Activated CD4-positive, alpha-beta T cell treated with anti-CD3 and anti-CD28 coated beads, Interleukin-2, amount 10 ng/mL, durations not matched to agents 7 days and 5 days (primary cell): ENCODE measurements at regions not wholly inside any gene's neighbourhood (a gene's known extent, or its start where the extent isn't known, plus 50 kb on each side); places are given as distances from the start of the nearest gene placed in this dataset.

Experiments used
- CTCF ChIA-PET: fragments of 350-600 bp; sonication (Branson Sonifier 250); formaldehyde crosslinking; loops from one replicate; lab custom pipeline; 2021; ENCODE audit warnings: antibody characterized with exemption; lab: Charles Lee
- POLR2A ChIA-PET: fragments of 350-600 bp; sonication (Branson Sonifier 250); formaldehyde crosslinking; loops from one replicate; lab custom pipeline; 2021; ENCODE audit warnings: antibody characterized with exemption; lab: Charles Lee
- DNase-seq: peaks from one replicate; pipeline ENCODE4 v3.0.0-alpha.2; 2020
- H3K27ac Mint-ChIP-seq: one replicate; pipeline ENCODE4 v1.8.0; 2021; ENCODE audit warnings: mild to moderate bottlenecking, moderate library complexity, mixed read lengths
- H3K27me3 Mint-ChIP-seq: one replicate; pipeline ENCODE4 v1.8.0; 2021; ENCODE audit warnings: mixed read lengths
- H3K36me3 Mint-ChIP-seq: one replicate; pipeline ENCODE4 v1.8.0; 2021; ENCODE audit warnings: low read depth, mixed read lengths
- H3K4me1 Mint-ChIP-seq: one replicate; pipeline ENCODE4 v1.8.0; 2021; ENCODE audit warnings: mixed read lengths
- H3K4me3 Mint-ChIP-seq: one replicate; pipeline ENCODE4 v1.8.0; 2021; ENCODE audit warnings: mild to moderate bottlenecking, moderate library complexity, mixed read lengths
- H3K9me3 Mint-ChIP-seq: one replicate; pipeline ENCODE4 v1.8.0; 2021; ENCODE audit warnings: mixed read lengths

DNA sequence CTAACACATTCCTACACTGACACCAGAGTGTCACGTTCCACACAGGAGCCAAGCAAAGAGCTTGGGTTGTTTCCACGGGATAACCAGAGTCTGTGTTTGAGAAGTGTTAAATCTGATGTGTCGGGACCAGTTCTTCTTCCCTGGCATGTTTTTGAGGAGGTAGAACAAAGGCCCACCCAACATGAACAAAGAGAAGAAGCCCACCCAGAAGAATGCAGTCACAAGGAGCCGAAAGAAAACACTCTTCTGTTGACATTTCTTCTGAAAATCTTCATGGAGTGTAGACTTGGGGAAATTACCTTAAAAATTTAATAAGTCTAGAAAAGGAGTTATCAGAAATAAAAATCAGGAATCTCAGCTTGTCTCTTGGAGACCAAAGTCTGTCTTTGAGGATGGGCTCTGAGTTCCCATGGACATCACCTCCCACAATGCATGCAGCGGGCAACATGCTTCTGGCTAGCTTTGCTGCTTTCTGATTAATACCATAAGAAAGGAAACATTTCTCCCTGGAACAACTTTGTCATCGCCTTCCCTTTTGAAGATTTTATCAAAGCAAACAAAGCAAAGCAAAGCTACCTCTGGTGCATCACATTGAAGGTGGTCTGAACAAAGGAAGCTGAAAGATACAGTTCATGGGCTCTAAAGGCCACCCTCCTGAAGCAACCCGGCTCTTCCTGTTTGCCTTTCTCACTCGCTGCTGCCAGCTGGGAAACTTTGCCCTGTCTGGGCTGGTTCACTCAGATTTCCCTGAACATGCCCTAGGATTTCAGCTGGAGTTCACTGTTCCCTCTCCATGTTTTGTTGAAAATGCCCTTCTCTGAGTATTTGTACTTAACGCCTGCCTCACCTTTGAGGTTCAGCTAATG is 448.1 kb downstream of the KIF16B start:
- H3K9me3 Mint-ChIP-seq: peaks cover 4% of the 10 kb centered on the region
- ChIA-PET POLR2A (no interaction called here), CTCF (no interaction called here)
- H3K4me1 Mint-ChIP-seq: no peaks in the 10 kb centered on the region
- H3K27ac Mint-ChIP-seq: no peak overlapping the region
- H3K4me3 Mint-ChIP-seq: no peak overlapping the region
- no peaks in the 10 kb centered on the region for H3K36me3 Mint-ChIP-seq
- no peaks in the 10 kb centered on the region for H3K27me3 Mint-ChIP-seq
- no peak for DNase-seq

- H3K4me1 Mint-ChIP-seq: no peaks in the 10 kb centered on the region
- no peaks in the 10 kb centered on the region for H3K27me3 Mint-ChIP-seq
- POLR2A ChIA-PET: no interaction called here
- CTCF ChIA-PET: interaction anchor here (0.7 kb wide), 1 partner anchor 9 kb away, joined by 3 read pairs; no protein-coding TSS in a partner anchor
- no peak overlapping the region for H3K27ac Mint-ChIP-seq
- peaks cover 4% of the 10 kb centered on the region for H3K9me3 Mint-ChIP-seq
- DNase-seq: no peak
- no peaks in the 10 kb centered on the region for H3K36me3 Mint-ChIP-seq
- no peak overlapping the region for H3K4me3 Mint-ChIP-seq
Measured at GRCh38 chr20:16124491-16124890, 448.8 kb downstream of the KIF16B start.

DNA sequence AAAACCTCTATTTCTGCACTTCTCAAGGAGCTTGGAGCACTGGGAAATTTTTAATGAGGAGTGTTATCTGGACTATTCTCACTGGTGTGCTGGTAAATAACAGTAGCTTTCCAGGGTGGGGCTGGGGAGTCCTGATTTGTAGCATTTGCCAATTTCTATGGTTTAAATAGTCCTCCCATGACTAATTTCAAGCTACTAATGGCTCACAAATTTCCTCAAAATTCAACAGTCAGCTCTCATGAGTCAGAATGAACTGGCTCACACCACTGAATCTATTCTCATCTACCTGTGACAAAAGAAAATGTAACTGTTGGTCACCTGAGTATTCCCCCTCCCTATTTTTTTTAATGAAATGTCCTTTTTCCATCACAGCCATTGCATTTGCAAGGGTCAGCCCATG is 449.6 kb downstream of the KIF16B start:
- H3K4me1 Mint-ChIP-seq: no peaks in the 10 kb centered on the region
- peaks cover under 1% of the 10 kb centered on the region for H3K9me3 Mint-ChIP-seq

GRCh38 chr20:16119909-16120308 is 453.3 kb downstream of the KIF16B start:
- H3K9me3 Mint-ChIP-seq: no peaks in the 10 kb centered on the region
- POLR2A ChIA-PET: no interaction called here

More for the DNA sequence above, 449.6 kb downstream of the KIF16B start:
- Mint-ChIP-seq H3K36me3 (no peaks in the 10 kb centered on the region), H3K27me3 (no peaks in the 10 kb centered on the region), H3K27ac (no peak overlapping the region), H3K4me3 (no peak overlapping the region)
- ChIA-PET POLR2A (no interaction called here), CTCF (interaction anchor here (0.7 kb wide), 1 partner anchor 9 kb away, joined by 3 read pairs; no protein-coding TSS in a partner anchor)
- DNase-seq: no peak

GRCh38 chr20:16115911-16116552 is 457.2 kb downstream of the KIF16B start:
- DNase-seq: no peak
- Mint-ChIP-seq H3K9me3 (no peaks in the 10 kb centered on the region), H3K27me3 (no peaks in the 10 kb centered on the region), H3K4me1 (no peaks in the 10 kb centered on the region), H3K27ac (no peak overlapping the region), H3K36me3 (no peaks in the 10 kb centered on the region), H3K4me3 (no peak overlapping the region)
- ChIA-PET CTCF (no interaction called here), POLR2A (no interaction called here)

More at GRCh38 chr20:16119909-16120308, 453.3 kb downstream of the KIF16B start:
- H3K27me3 Mint-ChIP-seq: no peaks in the 10 kb centered on the region
- H3K36me3 Mint-ChIP-seq: no peaks in the 10 kb centered on the region
- no peak for DNase-seq
- H3K27ac Mint-ChIP-seq: no peak overlapping the region
- H3K4me3 Mint-ChIP-seq: no peak overlapping the region
- CTCF ChIA-PET: no interaction called here
- no peaks in the 10 kb centered on the region for H3K4me1 Mint-ChIP-seq

GRCh38 chr20:16113736-16114135 is 459.5 kb downstream of the KIF16B start:
- no peaks in the 10 kb centered on the region for H3K4me1 Mint-ChIP-seq

DNA sequence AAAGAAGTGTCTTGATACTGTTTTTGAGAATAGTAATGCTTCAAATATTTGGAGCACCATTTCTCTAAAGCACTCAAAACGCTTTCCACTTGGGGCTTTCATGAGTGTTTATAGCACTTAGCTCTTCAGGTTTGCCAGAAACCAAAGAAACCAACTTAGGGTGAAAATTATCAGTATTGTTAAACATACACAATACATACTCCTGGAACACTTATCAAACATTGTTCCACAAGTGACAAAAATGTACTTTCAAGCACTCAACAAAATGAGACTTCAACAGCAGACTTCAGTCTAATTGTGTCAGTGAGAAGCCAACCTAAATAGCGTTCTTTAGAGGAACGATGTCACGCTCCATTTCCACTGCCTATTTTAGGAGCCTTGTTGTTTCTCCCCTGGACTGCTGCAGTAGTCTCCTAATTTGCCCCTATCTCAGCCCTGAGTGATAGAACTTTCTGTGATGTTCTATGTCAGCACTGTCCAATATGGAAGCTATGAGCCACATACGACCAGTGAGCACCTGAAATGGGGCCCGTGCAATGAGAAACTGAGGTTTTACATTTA is 461.3 kb downstream of the KIF16B start:
- ChIA-PET CTCF (no interaction called here), POLR2A (no interaction called here)
- no peaks in the 10 kb centered on the region for H3K27me3 Mint-ChIP-seq
- no peak for DNase-seq
- H3K4me1 Mint-ChIP-seq: no peaks in the 10 kb centered on the region
- H3K36me3 Mint-ChIP-seq: no peaks in the 10 kb centered on the region
- H3K4me3 Mint-ChIP-seq: no peak overlapping the region
- H3K27ac Mint-ChIP-seq: no peak overlapping the region
- H3K9me3 Mint-ChIP-seq: no peaks in the 10 kb centered on the region

More at GRCh38 chr20:16113736-16114135, 459.5 kb downstream of the KIF16B start:
- Mint-ChIP-seq H3K4me3 (no peak overlapping the region), H3K27me3 (no peaks in the 10 kb centered on the region), H3K9me3 (no peaks in the 10 kb centered on the region), H3K27ac (no peak overlapping the region), H3K36me3 (no peaks in the 10 kb centered on the region)
- ChIA-PET CTCF (no interaction called here), POLR2A (no interaction called here)
- DNase-seq: no peak

DNA sequence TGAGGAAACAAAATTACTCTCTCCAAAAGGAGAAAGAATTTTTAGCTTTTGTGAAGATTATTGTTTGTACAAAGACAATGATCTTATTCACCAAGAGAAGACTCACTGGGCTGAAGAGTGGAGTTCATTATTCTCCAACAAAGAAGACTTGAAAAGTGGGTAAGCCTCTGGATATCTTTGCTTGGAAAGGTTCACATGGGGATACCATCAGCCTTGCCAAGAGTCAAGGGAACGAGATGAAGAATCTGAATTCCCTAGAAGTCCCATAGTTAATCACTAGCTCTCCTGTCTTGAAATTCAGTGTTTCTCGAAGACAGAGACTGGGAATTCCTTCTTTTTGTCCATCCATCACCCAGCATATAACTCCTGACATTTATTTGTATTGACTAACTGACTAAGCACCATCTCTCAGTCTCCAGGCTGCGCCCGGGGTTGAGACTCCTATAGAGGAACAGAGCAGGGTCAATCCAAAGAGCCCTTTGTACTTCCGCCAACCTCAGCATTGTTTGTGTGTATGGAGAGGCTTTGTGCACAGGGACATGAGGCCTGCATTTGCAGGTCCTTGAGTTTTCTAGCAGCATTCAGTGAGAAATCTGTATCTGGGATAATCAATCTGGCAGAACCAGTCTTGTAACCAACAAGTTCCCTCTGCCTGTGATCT is 461.9 kb downstream of the KIF16B start:
- Mint-ChIP-seq H3K36me3 (no peaks in the 10 kb centered on the region), H3K9me3 (peaks cover 4% of the 10 kb centered on the region), H3K27me3 (no peaks in the 10 kb centered on the region), H3K4me1 (no peaks in the 10 kb centered on the region), H3K27ac (no peak overlapping the region), H3K4me3 (no peak overlapping the region)
- DNase-seq: no peak
- ChIA-PET POLR2A (no interaction called here), CTCF (no interaction called here)

DNA sequence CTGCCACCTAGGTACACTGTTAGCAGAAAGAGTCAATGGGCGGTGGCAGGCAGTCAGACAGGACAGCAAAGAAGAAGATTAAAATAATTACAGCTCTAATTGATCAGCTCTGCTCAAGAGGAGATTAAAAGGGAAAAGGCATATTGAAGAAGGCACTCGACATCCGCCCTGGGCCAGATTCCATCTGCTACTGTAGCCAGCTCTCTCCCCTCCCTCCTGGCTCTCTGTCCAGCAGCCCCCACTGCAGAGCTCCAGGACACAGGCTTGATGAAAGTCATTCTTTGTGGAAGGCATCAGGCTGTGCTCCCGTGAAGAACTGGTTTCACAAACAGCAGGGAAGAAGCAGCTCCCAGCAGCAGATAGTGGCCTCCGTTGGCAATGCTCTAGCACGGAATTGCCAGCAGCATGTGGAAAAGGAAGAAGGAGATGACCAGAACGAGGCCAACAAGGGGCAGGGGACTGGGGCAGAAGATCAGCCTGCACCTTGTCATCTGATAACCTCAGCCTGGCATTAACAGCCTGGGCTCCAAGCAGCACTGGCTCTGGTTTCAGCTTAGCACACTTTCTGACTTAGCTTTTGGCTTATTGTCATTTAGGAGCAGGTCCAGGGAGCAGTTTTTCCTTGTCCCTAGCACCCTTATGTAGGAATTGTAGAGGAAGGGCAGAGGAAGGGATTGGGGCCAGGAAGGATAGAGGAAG is 465.9 kb downstream of the KIF16B start:
- H3K4me3 Mint-ChIP-seq: no peak overlapping the region
- POLR2A ChIA-PET: no interaction called here
- CTCF ChIA-PET: no interaction called here
- H3K36me3 Mint-ChIP-seq: no peaks in the 10 kb centered on the region
- no peak overlapping the region for H3K27ac Mint-ChIP-seq
- DNase-seq: no peak
- peaks cover 9% of the 10 kb centered on the region for H3K9me3 Mint-ChIP-seq
- no peaks in the 10 kb centered on the region for H3K4me1 Mint-ChIP-seq
- no peaks in the 10 kb centered on the region for H3K27me3 Mint-ChIP-seq

DNA sequence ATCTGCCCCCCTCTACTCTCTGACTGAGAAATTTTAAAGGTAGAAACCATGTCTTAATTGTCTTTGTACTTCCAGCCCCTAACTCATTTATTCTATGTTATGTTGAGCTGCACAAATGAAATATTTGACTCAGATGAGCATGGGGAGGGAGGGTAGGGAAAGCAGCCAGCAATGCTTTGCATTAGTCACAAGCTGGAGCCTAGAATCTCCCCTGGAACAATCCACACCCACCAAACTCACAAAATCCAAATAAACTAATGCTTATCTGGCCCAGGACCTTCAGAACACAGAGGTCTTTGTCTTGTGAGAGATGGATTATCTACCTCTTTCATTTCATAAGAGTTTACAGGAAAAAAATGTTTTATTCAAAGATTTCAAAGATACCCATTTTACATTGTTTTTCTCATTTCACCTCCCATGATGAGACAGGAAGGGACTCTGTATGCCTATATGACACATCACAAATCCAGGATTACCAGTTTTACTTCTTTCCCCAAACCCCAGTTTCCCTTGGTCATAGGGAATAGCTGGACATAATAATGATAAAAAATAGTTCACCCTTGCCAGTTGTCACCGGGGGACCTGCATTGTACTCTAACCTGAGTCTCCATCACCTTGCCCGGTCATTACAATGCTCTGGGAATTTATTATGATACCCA is 466.9 kb downstream of the KIF16B start:
- H3K4me3 Mint-ChIP-seq: no peak overlapping the region
- no peak for DNase-seq
- H3K27me3 Mint-ChIP-seq: no peaks in the 10 kb centered on the region
- H3K36me3 Mint-ChIP-seq: no peaks in the 10 kb centered on the region
- no peaks in the 10 kb centered on the region for H3K4me1 Mint-ChIP-seq
- CTCF ChIA-PET: no interaction called here
- H3K27ac Mint-ChIP-seq: no peak overlapping the region
- POLR2A ChIA-PET: no interaction called here
- peaks cover 9% of the 10 kb centered on the region for H3K9me3 Mint-ChIP-seq

DNA sequence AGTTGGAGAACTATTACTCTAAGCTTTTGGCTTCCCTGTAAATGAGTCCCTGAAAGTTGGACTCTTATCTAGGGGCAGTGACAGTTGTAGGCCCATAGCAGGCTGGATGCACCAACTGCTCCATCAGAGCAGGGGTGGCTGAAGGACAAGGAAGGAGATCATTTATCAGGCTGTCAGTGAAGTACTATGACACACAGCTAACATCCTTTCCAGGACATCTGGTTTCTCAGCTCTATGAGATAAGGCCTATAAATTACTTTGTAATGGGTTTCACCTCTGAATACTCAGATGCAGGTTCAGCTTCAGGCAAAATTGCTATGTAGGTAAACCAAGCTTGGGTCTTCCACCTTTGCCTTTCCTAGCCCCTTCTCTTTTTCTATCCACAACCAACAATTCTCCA is 468.5 kb downstream of the KIF16B start:
- no peaks in the 10 kb centered on the region for H3K4me1 Mint-ChIP-seq
- ChIA-PET POLR2A (no interaction called here), CTCF (no interaction called here)
- no peak overlapping the region for H3K27ac Mint-ChIP-seq
- H3K4me3 Mint-ChIP-seq: no peak overlapping the region
- no peaks in the 10 kb centered on the region for H3K27me3 Mint-ChIP-seq
- no peaks in the 10 kb centered on the region for H3K36me3 Mint-ChIP-seq
- no peak for DNase-seq
- H3K9me3 Mint-ChIP-seq: peaks cover 9% of the 10 kb centered on the region
